Right lobe of liver (tissue), 6 donors: ENCODE measurements at regions not wholly inside any gene's neighbourhood (a gene's known extent, or its start where the extent isn't known, plus 50 kb on each side); places are given as distances from the start of the nearest gene placed in this dataset.

Experiments used
- ATAC-seq, 4 donors: fragments of 200-7000 bp; cut with Tn5 transposase; one replicate each; pipeline ENCODE4 v1.9.1; 2020; ENCODE audit warnings: mild to moderate bottlenecking in 4 of 4, moderate library complexity in 4 of 4
- DNase-seq, 3 donors: peaks; one replicate each; pipeline ENCODE4 v3.0.0-alpha.2; 2020
- H3K27ac ChIP-seq, 3 donors: fragments of 200-600 bp; one replicate each; pipeline ENCODE4 v1.8.0; 2022
- H3K27me3 ChIP-seq, 2 donors: fragments of 200-600 bp; one replicate each; pipeline ENCODE4 v1.8.0; 2022
- H3K36me3 ChIP-seq, 4 donors: fragments of 200-600 bp; sonication (generic) in 1 of 4; one replicate each; pipeline versions ENCODE4 v1.5.1 to v1.8.0; 2017 to 2022; ENCODE audit warnings: control low read depth in 1 of 4
- H3K4me1 ChIP-seq, 4 donors: fragments of 200-600 bp; sonication (generic) in 1 of 4; one replicate each; pipeline versions ENCODE4 v1.5.1 to v1.8.0; 2017 to 2022; ENCODE audit warnings: control low read depth in 1 of 4
- H3K4me3 ChIP-seq, 3 donors: fragments of 200-600 bp; one replicate each; pipeline ENCODE4 v1.8.0; 2022
- H3K9me3 ChIP-seq, 4 donors: fragments of 200-600 bp; sonication (generic) in 1 of 4; one replicate each; pipeline versions ENCODE4 v1.5.1 to v1.8.0; 2017 to 2022; ENCODE audit warnings: control low read depth in 1 of 4
- POLR2A ChIP-seq: fragments of 450-650 bp; IDR thresholded peaks from one replicate; pipeline ENCODE4 v1.6.1; 2017; ENCODE audit warnings: antibody characterized with exemption, mild to moderate bottlenecking
- WGBS: methylation state at CpG from one replicate; pipeline ENCODE4 v1.1.6; 2018; ENCODE audit warnings: low coverage, low lambda C conversion rate; ENCODE audit not compliant: insufficient coverage; ENCODE audit errors: missing lambda C conversion rate; 5-methylcytosine and 5-hydroxymethylcytosine counted together
- intact Hi-C, 2 donors: fragments of 100-400 bp; cut with DNase I; formaldehyde crosslinking; loops; one replicate each; pipeline versions ENCODE4 v1.11.2 to v1.14.1; 2022
- TF ChIP-seq, protein P1 (sequence below), 4 donors: fragments of 200-600 bp in 3 of 4; fragments of 450-650 bp in 1 of 4; IDR thresholded peaks; one replicate each; pipeline versions ENCODE4 v1.5.1 to v1.8.0; 2016 to 2022; ENCODE audit warnings: antibody characterized with exemption in 4 of 4, mild to moderate bottlenecking in 2 of 4
- donor health status: DM: no; HTN: yes; CAD: no.
- donor health status: DM: no; HTN: no; CAD: no.
- donor health status: DM: no; HTN: no; CAD: no.
- donor health status: DM: no; HTN: yes; CAD: no.
- donor health status: DM: no; HTN: yes; CAD: no.

DNA sequence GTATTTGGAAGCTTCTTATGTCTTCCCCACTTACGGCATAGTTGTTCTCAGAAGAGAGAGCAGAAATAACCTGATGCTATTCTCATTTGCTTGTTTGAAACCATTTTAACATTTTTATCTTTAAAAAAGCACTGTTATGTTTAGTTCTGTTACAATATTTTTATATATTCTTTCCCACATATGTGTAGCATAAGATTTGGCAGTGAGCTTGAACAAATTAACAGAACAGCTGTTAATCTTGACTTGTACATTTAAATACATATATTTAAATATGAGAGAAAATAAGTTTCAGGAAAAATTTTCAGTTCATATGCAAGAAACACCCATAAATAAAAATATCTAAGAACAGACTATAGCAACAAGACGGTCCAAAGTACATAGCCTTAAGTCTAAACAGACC lies 431.7 kb upstream of the IRAK1BP1 start:
- ATAC-seq = no peak
- no peak for DNase-seq
- TF ChIP-seq, protein P1, sequence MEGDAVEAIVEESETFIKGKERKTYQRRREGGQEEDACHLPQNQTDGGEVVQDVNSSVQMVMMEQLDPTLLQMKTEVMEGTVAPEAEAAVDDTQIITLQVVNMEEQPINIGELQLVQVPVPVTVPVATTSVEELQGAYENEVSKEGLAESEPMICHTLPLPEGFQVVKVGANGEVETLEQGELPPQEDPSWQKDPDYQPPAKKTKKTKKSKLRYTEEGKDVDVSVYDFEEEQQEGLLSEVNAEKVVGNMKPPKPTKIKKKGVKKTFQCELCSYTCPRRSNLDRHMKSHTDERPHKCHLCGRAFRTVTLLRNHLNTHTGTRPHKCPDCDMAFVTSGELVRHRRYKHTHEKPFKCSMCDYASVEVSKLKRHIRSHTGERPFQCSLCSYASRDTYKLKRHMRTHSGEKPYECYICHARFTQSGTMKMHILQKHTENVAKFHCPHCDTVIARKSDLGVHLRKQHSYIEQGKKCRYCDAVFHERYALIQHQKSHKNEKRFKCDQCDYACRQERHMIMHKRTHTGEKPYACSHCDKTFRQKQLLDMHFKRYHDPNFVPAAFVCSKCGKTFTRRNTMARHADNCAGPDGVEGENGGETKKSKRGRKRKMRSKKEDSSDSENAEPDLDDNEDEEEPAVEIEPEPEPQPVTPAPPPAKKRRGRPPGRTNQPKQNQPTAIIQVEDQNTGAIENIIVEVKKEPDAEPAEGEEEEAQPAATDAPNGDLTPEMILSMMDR (IDR thresholded peaks at IDR 0.05) = no peak
- no peak for TF ChIP-seq POLR2A
- 56% methylated on average over 2 of the region's 2 CpGs for WGBS
- H3K4me3 ChIP-seq = no peak overlapping the region
- no peaks in the 10 kb centered on the region for H3K36me3 ChIP-seq
- no peaks in the 10 kb centered on the region for H3K9me3 ChIP-seq
- no peak overlapping the region for H3K27ac ChIP-seq
- intact Hi-C loops = no loop called here
- H3K4me1 ChIP-seq = no peaks in the 10 kb centered on the region
- no peaks in the 10 kb centered on the region for H3K27me3 ChIP-seq

DNA sequence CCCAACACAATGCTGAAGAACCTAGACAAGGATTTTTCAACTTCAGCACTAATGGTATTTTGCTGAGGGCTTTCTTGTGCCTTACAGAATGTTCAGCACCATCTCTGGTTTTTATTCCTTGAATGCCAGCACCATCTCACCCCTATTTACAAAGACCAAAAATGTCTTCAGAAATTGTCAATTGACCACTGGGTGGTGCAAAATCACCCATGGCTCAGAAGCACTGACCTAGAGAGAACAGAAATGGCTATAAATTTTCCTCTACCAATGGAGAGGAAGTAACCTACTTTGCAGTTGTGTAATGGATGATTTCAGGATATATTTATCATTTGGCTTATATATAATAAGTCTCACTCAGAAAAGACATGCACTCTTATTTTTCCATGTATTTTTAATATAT lies 431.0 kb upstream of the IRAK1BP1 start:
- Histone ChIP-seq H3K27ac (no peak overlapping the region), H3K36me3 (no peaks in the 10 kb centered on the region), H3K9me3 (no peaks in the 10 kb centered on the region), H3K27me3 (no peaks in the 10 kb centered on the region), H3K4me1 (no peaks in the 10 kb centered on the region), H3K4me3 (no peak overlapping the region)
- intact Hi-C loops = no loop called here
- peak in 2 of 4 donors; percentile 31 to 46 for ATAC-seq
- TF ChIP-seq POLR2A = no peak
- TF ChIP-seq, protein P1 (IDR thresholded peaks at IDR 0.05) = peak in 3 of 4 donors; percentile 15 to 35 (median 23)
- DNase-seq = no peak

DNA sequence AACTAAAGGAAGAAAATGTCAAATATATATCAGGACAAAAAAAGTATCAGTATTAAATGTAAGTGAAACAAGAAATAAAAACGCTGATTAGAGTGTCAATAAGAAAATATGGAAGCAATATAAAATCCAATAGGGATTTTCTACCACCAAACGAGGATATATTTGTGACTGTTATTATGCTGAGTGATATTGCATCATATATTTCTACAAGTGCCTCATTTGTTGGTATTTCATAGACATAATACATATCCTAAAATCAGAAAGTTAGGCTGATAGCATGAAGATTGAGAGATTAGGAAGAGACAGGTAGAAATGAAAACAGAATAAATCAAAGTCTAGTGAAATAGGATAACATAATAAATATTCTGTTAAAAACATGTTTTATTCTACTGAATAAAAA lies 429.2 kb upstream of the IRAK1BP1 start:
- intact Hi-C loops = no loop called here
- H3K4me1 ChIP-seq = no peaks in the 10 kb centered on the region
- no peak for DNase-seq
- ATAC-seq = no peak
- no peak overlapping the region for H3K4me3 ChIP-seq
- WGBS = 48% methylated on average over 2 of the region's 2 CpGs
- no peaks in the 10 kb centered on the region for H3K27me3 ChIP-seq
- H3K9me3 ChIP-seq = no peaks in the 10 kb centered on the region
- TF ChIP-seq, protein P1 (IDR thresholded peaks at IDR 0.05) = no peak
- TF ChIP-seq POLR2A = no peak
- no peak overlapping the region for H3K27ac ChIP-seq
- H3K36me3 ChIP-seq = no peaks in the 10 kb centered on the region

DNA sequence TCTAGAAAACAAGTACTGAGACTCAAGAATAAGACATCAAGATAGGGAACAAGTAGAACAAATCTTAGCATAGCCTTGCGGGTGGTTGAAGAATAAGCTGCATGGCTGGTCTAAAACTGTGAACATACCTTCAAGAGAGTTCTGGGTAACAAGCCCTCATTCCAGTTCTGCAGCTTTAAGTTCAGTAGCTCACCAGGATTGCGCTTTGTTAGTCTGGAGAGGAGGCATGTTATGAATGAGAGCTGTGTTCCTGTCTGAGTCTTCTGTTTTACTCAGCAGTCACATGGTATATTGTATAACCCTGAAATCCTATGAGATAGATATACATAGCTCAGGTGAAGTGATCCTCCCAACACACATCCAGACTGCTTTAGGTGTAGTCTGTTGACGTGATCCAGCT lies 406.6 kb upstream of the IRAK1BP1 start:
- DNase-seq (no peak), ATAC-seq (no peak)
- Histone ChIP-seq H3K9me3 (no peaks in the 10 kb centered on the region), H3K4me3 (no peak overlapping the region), H3K4me1 (no peaks in the 10 kb centered on the region), H3K27ac (no peak overlapping the region), H3K27me3 (no peaks in the 10 kb centered on the region), H3K36me3 (no peaks in the 10 kb centered on the region)
- intact Hi-C loops = no loop called here
- 39% methylated on average over 2 of the region's 3 CpGs for WGBS
- TF ChIP-seq POLR2A = no peak
- TF ChIP-seq, protein P1 (IDR thresholded peaks at IDR 0.05) = no peak

DNA sequence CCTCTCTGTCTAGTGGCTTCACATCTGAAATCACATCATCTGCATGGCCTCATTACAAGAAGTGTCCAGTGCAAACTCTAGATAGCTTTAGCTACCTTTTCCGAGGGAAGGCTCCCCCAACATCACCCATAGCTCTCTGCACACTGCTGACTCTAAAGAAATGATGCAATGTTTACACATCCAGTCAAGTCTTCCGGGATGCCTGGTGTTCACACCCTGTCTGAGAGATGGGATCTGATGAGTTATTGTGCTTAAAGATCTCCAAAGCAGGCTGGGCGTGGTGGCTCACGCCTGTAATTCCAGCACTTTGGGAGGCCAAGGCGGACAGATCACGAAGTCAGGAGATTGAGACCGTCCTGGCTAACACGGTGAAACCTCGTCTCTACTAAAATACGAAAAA lies 404.6 kb upstream of the IRAK1BP1 start:
- Histone ChIP-seq H3K4me1 (no peaks in the 10 kb centered on the region), H3K4me3 (no peak overlapping the region), H3K9me3 (no peaks in the 10 kb centered on the region), H3K27ac (no peak overlapping the region), H3K27me3 (no peaks in the 10 kb centered on the region), H3K36me3 (no peaks in the 10 kb centered on the region)
- WGBS = 45% methylated on average over 3 of the region's 10 CpGs
- ATAC-seq (no peak), DNase-seq (no peak)
- no peak for TF ChIP-seq POLR2A
- TF ChIP-seq, protein P1 (IDR thresholded peaks at IDR 0.05) = no peak
- intact Hi-C loops = no loop called here
